ENCODE measurements at regions not wholly inside any gene's neighbourhood (a gene's known extent, or its start where the extent isn't known, plus 50 kb on each side); places are given as distances from the start of the nearest gene placed in this dataset.

DNA sequence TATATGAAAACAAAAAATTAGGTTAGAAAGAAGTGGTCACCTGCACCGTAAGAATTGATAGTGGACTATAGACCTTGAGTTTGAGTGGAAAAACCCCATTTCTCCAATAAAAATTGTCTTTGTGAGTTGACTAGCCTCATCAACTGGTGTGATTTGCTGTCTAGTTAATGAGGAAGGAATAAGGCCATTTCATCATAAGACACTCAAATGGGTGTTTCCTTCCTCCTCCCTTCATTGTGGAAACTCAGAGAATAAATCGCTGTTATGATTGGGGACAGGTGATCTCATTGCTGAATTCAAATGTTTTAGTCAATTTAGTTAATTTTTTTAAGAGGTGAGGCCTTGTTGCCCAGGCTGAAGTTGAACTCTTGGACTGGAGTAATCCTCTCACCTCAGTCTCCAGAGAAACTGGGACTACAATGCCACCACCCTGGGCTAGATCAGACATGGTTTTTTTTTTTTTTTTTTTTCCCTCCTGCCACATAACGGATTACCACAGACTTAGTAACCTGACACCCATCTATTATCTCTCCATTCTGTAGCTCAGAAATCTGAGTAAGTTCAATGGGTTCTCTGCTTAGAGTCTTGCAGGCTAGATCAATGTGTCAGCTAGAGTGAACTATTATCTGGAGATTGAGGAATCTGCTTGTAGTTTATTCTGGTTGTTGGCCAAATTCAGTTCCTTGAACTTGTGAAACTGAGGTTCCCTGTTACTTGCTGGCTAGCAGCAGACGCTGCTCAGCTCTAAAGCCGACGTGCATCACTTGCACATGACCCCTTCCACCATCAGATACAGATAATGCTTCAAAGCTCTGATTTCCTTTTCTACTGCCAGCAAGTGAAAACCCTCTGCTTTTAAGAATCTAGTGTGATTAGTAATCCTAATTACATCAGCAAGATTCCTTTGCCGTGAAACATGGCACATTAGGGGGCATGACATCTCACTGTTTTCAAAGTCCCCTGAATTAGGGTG is 663.8 kb upstream of the CDH9 start:
- ATAC-seq: no peak

DNA sequence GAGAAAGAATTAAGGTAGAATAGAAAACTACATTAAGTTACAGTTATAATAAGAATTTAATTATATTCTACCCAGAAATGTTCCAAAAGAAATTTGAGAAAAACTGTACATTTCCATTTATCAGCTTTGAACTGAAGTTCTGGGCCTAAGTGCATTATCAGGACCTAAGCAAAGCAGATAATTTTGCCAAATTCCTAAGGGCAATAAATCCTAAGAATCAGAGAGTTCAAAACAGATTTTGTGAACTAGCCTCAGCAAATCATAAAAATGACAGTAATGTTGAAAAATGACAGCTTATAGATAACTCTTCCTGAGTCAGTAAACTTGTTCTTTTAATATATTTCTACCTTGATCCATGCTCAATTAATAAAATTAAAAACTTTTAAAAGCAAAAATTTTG is 662.1 kb upstream of the CDH9 start:
- ATAC-seq: no peak

DNA sequence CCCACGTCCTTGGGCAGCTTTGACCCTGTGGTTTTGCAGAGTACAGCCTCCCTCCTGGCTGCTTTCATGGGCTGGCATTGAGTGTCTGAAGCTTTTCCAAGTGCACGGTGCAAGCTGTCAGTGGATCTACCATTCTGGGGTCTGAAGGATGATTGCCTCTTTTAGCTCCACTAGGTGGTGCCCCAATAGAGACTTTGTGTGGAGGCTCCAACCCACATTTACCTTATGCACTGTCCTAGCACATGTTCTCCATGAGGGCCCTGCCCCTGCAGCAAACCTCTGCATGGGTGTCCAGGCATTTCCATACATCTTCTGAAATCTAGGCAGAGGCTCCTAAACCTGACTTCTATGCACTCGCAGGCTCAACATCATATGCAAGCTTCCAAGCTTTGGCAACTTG is 644.2 kb upstream of the CDH9 start:
- no peak for ATAC-seq

DNA sequence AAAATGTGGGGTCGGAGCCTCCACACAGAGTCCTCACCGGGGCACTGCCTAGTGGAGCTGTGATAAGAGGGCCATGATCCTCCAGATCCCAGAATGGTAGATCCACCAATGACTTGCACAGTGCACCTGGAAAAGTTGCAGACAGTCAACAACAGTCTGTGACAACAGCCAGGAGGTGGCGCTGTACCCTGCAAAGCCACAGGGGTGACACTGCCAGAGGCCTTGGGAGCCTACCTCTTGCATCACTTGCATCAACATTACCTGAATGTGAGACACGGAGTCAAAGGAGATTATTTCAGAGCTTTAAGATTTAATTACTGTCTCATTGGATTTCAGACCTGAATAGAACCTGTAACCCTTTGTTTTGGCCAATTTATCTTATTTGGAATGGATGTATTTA is 614.1 kb upstream of the CDH9 start:
- no peak for ATAC-seq

DNA sequence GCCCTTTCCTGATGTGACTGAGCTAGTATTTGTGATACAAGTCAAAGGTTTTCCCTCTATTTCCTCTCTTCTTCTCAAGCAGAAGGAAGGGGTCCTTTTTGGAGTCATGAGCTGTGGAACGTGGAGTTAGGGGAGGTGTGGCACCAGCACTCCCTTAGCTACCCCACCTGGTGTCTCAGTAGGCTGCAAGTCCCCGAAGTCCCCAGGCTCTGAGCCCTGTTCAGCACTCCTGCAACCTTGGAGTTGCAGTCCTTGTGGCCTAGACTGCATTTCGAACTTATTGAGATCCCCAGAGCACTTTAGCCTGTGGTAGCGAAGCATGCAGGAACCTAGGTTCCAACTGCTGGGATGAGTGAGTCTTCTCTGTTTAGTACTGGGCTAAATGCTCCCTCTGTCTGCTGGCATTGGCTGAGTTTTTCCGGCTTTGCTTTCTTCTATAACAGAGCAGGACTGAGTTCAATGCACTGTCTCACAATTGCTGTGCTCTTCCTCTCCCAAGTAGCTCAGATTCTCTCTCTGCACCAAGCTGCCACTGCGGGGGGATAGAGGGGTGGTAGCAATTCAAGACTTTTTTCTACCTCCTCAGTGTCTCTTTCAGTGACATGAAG is 600.7 kb upstream of the CDH9 start:
- no peak for ATAC-seq

DNA sequence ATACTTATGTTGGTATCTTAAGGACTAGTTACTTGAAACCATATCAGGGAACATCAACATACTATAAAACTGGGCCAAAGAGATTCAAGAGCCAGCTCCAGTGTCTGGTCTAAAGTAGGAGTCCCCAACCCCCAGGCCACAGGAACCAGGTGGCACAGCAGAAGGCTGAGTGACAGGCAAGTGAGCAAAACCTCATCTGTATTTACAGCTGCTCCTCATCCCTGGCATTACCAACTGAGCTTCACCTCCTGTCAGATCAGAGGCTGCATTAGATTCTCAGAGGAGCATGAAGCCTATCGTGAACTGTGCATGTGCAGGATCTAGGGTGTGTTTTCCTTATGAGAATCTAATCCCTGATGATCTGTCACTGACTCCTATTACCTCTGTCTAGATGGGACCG is 581.6 kb upstream of the CDH9 start:
- no peak for ATAC-seq

DNA sequence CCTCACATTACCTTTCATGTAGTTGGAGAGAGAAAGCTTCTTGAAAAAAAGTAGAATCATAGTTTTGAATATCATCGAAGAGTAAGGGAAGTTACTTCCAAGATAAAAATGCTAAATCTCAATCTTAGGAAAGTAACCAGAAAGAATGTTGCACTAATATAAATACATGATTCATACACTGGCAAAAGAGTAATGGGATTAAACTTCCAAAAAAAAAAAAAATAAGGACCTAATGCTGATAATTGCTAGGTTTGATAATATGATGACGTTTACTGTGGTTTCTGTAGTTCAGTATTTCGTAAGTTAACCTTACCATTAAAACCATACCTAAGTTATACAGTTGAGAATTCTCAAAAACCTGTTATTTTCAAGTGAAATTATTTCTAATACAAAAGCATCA is 573.8 kb upstream of the CDH9 start:
- no peak for ATAC-seq

DNA sequence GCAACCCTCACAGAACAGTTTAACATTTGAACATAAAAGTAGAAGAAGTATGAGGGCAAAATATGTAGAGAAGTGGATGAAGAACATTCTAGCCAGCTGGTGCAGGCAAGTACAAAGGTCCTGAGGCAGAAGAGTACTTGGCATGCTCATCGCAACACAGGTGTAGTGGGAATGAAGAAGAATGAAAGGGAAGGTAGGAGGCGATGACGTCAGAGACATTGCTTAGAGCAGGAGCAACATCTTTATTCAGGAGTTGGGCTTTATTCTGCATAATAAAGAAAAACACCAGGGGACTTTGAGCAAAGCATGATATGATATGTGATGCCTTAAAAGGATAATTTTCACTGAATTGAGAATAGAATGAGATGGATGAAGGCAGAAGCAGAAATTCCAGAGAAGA is 570.6 kb upstream of the CDH9 start:
- ATAC-seq: no peak

DNA sequence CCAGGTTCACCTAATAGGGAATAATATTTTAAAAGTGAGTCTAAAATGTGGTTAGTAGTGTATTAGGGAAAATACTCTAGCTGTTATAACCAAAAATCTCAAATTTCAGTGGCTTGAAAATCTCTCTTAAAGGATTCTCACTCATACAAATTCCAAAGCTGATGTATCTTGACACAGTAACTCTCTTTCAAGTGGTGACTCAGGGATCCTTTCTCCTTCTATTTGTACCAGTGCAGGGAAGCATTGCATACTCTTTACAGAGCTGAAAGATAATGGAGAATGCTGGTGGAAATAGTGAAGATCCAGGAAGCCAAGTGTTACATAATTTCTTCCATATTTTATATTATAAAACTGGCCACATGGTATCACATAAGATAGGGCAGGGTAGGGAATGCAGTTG is 560.2 kb upstream of the CDH9 start:
- ATAC-seq: no peak

DNA sequence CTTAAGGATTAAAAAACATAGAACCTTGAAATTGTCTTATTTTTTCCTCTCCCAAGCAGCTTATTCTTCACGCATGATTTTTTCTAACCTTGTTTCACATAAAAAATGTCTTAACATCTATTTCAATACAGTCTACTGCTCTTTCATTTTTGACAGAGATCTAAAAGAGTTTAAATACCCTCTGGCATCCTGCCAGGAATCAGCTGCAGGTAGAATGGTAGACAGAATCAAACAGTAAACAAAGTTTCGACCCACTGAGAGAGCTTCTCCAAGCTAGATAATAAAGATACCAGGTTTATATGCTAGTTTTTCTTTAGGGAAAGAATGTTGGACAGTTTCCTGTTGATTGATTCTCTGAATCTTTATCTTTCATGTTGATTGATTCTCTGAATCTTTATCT is 555.8 kb upstream of the CDH9 start:
- ATAC-seq: no peak

DNA sequence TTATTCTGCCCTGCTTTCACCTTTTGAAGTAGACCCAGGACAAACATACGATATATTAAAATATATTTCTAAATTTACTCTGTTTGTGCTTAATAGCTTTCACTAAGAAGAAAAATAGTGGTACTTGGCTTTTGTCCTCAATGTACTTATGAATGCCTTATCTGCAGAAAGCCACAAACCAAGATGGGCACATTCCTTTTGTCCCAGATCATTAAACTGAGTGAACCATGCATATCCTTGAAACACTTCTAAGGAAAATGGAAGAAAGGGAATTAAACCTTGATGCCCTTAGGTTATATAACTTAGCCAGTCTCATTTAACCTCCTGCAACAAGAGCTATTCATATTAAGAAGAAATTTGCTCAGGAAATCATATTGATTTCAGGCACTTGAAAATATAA is 553.8 kb upstream of the CDH9 start:
- no peak for ATAC-seq

DNA sequence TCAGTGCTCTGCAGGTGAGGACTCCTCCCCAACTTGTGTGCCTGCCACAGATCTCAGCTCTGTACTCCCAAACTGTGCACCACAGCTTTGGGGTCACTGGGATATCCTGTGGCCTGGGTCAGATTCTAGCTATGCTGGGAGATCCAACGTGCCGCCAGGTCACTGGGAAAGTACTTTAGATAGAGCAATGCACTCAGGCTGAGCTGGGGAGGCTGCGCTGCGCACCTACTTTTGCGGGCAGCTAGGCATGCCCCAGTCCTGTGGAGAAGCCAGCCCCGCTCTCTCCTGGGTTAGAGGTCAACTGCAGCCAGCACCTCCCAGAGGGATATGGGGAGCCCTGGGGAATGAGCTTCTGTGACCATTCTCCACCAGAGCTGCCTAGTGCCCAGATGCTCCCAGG is 552.1 kb upstream of the CDH9 start:
- ATAC-seq: no peak

DNA sequence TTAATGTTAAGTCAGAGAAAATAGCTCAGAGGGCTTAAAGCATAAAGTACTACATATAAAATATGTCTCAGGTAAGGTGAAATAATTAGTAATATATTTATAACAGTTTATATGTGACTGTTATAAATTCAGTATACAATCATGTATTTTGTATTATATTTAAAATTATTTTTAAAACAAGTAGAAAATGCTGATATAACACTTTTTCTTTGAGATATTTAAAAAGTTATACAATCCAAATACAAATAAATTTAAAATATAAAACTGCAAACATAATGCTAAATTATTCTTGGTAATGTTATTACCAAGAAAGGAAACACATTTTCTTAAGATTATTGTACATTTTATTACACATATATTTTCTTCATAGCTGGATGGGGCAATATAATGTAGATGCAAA is 539.9 kb upstream of the CDH9 start:
- ATAC-seq: no peak

DNA sequence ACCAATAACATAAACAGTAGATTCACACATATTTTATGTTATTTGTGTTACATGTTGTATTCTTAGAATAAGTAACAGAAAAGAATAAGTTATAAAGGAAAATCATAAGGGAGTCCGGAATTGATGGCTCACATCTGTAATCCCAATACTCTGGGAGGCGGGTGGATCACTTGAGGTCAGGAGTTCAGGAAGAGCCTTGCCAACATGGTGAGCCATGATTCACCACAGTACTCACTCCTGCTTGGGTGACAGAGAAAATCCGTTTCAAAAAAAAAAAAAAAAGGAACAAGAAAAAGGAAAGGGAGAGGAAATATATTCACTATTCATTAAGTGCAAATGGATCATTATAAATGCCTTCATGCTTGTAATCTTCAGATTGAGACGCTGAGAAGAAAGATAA is 533.3 kb upstream of the CDH9 start:
- no peak for ATAC-seq

DNA sequence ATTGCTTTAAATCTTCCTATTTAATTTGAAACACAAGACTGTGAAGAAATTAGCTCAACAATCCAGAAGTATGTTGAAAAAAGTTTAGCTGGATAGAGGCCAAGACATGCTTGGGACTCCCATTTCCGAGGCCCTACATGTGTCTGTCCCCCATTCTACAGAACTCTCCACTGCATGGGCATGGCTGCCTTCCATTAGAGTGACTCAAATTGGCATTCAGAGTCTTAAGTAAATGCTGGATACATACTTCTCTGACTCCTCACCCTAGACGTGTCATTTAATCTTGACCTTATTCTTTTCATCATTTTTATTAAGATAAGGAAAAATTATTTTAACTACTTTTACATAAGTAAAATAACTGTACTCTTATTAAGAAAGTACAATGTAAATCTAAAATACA is 530.4 kb upstream of the CDH9 start:
- ATAC-seq: no peak

DNA sequence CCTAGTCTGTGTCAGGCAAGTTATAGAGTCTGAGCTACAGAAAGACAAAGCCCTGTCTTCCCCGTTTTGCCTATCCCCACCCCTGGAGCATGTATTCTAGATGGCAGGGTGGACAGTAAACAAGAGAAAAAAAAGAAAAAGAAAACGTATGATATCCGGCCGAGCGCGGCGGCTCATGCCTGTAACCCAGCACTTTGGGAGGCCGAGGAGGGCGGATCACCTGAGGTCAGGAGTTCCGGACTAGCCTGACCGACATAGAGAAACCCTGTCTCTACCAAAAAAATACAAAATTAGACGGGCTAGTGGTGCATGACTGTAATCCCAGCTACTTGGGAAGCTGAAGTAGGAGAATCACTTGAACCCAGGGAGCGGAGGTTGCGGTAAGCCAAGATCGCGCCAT is 523.0 kb upstream of the CDH9 start:
- no peak for ATAC-seq

DNA sequence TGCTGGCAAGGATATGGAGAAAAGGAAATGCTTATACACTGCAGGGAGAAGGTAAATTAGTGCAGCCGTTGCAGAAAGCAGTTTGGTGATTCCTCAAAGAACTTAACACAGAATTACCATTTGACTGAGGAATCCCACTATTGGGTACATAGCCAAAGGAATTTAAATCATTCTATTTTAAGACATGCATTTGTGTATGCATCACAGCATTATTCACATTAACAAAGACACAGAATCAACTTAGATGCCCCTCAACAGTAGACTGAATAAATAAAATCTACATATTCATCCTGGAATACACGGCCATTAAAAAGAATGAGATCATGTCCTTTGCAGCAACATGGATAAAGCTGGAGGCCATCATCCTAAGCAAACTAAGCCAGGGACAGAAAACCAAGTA is 510.1 kb upstream of the CDH9 start:
- no peak for ATAC-seq

DNA sequence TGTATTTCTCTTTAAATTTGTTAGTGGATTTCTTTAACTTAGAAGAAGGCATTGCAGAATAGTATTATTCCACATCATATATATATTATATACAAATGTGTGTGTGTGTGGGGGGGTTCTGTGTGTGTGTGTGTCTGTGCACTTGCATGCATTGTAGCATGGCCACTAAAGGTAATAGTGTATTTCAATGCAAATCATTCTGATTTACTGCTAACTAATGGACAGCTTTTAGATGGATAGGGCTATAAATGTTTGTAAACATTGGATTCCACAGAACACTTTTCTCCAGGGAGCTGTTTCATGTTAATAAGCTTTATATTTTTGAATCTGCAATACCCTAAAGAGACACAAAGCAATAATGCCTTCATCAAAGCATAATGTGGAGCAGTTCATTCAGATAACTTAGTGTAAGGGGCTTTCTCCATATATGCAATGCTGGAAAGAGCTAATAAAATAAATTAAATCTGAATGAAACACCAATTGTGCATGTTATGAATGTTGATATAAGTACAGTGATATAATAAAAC is 496.7 kb upstream of the CDH9 start:
- no peak for ATAC-seq

DNA sequence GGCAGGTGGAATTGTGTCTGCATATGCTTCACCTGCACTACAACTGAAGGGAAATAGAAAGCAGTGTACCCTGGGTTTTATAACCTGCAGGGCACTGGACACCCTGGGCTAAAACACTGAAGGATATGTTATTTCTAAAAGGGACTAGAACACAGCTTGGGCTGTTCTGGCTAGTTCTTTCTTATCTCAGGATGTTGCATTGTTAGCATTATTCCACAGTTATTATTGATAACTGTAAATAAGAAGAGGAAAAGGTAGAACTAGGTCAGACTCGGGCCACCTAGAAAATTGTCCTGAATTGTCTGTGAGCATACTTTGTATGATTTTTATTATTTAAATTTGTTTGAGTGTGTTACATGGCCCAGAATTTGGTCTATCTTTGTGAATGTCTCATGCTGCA is 493.9 kb upstream of the CDH9 start:
- no peak for ATAC-seq

DNA sequence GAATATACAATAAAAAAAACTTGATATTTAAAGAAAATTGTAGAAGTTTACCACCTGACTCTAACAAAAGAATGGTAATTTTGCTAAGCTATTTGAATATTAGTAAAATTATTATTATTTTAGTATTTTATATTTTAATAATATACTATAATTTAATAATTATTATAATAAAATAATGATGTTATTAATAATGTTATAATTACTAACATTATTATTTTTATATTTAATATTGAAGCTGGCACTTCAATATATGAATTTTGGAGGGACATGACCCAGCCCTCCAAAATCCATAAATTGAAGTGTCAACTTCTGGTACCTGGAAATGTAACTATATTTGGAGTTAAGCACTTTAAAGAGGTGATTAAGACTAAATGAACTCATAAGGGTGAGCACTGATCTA is 486.1 kb upstream of the CDH9 start:
- ATAC-seq: no peak

DNA sequence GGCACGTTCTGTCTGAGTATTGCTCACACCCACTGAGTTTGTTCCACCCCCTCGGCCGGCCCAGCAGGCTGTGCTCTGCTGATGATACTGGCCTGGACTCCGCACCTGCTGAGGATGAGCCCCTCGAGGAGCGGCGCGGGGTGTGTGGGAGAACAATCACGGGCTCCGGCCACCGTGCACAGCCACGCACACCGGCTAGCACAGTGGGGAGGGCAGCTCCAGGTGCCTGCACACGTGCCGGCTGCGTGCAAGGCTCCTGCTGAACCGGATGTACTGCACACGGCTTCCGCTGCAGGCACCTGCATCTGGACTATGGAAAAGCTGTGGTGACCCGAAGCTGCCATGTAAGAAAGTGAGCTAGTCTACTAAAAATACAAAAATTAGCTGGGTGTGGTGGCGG is 485.2 kb upstream of the CDH9 start:
- ATAC-seq: no peak

DNA sequence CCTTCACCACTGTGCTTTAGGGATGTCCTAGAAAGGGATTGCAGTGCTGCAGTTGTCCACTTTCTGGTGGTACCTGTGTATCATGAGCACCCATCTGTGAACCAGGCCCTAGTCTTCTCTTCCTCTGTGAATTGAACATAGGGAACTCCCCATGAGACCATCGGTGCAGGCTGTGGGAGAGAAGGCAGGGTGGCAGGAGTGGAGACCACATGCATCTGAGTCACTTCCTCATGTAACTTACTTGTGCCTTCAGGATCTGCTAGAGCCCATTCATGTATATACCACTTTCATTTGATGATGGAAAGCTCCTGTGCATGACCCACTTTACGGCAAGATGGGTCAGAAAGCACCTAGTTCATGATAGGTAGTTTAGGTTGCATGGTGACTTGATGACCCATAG is 478.1 kb upstream of the CDH9 start:
- no peak for ATAC-seq

DNA sequence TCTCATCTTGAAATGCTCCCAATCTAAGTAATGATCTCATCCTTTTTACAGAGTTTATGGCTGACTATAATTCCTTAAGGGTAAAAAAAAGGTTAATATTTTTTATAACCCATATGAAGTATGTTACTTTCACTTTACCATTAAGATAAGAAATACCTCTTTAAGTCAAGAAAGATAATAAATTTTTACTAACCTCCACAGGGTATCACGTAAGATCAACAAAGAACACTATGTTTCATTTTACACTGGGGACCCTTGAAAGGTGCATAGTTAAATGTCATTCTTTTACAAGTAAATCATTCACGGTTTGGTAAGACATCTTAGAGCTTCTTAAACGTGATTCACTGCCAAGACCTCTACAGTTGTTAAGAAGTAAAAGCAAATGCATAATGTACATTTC is 472.7 kb upstream of the CDH9 start:
- ATAC-seq: no peak

DNA sequence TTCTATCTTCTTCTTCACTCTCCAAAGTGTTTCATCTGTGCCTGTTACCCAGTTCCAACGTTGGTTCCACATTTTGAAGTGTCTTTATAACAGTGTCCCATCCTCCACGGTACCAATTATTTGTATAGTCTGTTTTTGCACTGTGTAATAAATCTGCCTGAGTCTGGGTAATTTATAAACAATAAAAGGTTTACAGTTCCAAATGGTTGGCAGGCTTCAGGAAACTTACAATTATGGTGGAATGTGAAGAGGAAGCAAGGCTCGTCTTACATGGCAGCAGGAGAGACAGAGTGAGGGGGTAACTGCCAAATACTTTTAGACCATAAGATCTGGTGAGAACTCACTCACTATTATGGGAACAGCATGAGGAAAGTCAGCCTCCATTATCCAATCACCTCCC is 465.4 kb upstream of the CDH9 start:
- no peak for ATAC-seq
